Osteocyte (in vitro differentiated cells): ENCODE measurements at regions not wholly inside any gene's neighbourhood (a gene's known extent, or its start where the extent isn't known, plus 50 kb on each side); places are given as distances from the start of the nearest gene placed in this dataset.
"Not testable (repeated sequence)": the region's sequence is repeated elsewhere in the genome, so short reads cannot be mapped to it uniquely, and the experiment has no call there.

Experiments
- DNase-seq: peaks from one replicate; pipeline ENCODE4 v3.0.0; 2021; ENCODE audit warnings: mixed read lengths; ENCODE audit not compliant: unreplicated experiment; ENCODE audit errors: extremely low spot score
- H3K27ac Mint-ChIP-seq: one replicate; pipeline ENCODE4 v1.8.0; 2021; ENCODE audit warnings: mild to moderate bottlenecking, mixed read lengths; ENCODE audit not compliant: unreplicated experiment
- H3K27me3 Mint-ChIP-seq: one replicate; pipeline ENCODE4 v1.8.0; 2021; ENCODE audit warnings: mixed read lengths; ENCODE audit not compliant: unreplicated experiment
- H3K36me3 Mint-ChIP-seq: one replicate; pipeline ENCODE4 v1.8.0; 2021; ENCODE audit warnings: mixed read lengths; ENCODE audit not compliant: unreplicated experiment
- H3K4me1 Mint-ChIP-seq: one replicate; pipeline ENCODE4 v1.8.0; 2021; ENCODE audit warnings: mixed read lengths; ENCODE audit not compliant: unreplicated experiment
- H3K4me3 Mint-ChIP-seq: one replicate; pipeline ENCODE4 v1.8.0; 2021; ENCODE audit warnings: mild to moderate bottlenecking, moderate library complexity, mixed read lengths; ENCODE audit not compliant: unreplicated experiment
- H3K9me3 Mint-ChIP-seq: one replicate; pipeline ENCODE4 v1.8.0; 2021; ENCODE audit warnings: mixed read lengths; ENCODE audit not compliant: unreplicated experiment
- CTCF ChIP-seq: fragments of 200-600 bp; sonication (generic); IDR thresholded peaks from 2 replicates; pipeline ENCODE4 v1.5.0; 2021; ENCODE audit warnings: antibody characterized with exemption, mild to moderate bottlenecking, moderate library complexity

GRCh38 chr11:71774603-71775222 lies 58.3 kb upstream of the DEFB108B start:
- Mint-ChIP-seq H3K36me3 (no peaks in the 10 kb centered on the region), H3K27ac (no peak overlapping the region), H3K9me3 (no peaks in the 10 kb centered on the region), H3K4me1 (no peaks in the 10 kb centered on the region), H3K27me3 (no peaks in the 10 kb centered on the region), H3K4me3 (no peak overlapping the region)
- no peak for TF ChIP-seq CTCF
- DNase-seq = peak; percentile 80

GRCh38 chr11:71780116-71780515 lies 52.9 kb upstream of the DEFB108B start:
- H3K27me3 Mint-ChIP-seq, H3K27ac Mint-ChIP-seq, H3K9me3 Mint-ChIP-seq, H3K4me3 Mint-ChIP-seq, H3K36me3 Mint-ChIP-seq, H3K4me1 Mint-ChIP-seq: not testable (repeated sequence)
- peak; percentile 30 for DNase-seq

GRCh38 chr11:71780771-71781170 lies 52.2 kb upstream of the DEFB108B start:
- H3K9me3 Mint-ChIP-seq, H3K4me1 Mint-ChIP-seq, H3K27ac Mint-ChIP-seq, H3K4me3 Mint-ChIP-seq, H3K36me3 Mint-ChIP-seq, H3K27me3 Mint-ChIP-seq: not testable (repeated sequence)
- DNase-seq = peak; percentile 13

DNA sequence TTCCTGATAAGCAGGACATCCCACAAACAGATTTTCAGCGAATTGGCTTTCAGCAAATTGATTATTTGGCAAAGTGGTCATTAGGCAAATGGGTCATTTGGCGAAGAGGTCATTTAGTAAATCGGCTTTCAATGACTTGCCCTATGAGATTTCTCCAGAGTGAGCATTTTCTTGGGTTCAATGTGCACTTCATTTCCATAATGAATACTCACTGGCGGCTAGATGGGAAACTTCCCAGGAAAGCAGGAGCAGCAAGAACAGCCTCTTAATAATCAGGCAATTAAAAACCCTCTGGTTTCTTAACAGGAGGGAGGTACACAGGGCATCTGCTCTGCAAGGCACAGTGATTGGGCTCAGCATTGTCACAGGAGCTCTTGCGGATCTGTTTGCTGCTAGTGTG lies 51.5 kb upstream of the DEFB108B start:
- not testable (repeated sequence) for H3K27ac Mint-ChIP-seq, H3K9me3 Mint-ChIP-seq, H3K27me3 Mint-ChIP-seq, H3K4me3 Mint-ChIP-seq, H3K4me1 Mint-ChIP-seq, H3K36me3 Mint-ChIP-seq
- peak; percentile 13 for DNase-seq

DNA sequence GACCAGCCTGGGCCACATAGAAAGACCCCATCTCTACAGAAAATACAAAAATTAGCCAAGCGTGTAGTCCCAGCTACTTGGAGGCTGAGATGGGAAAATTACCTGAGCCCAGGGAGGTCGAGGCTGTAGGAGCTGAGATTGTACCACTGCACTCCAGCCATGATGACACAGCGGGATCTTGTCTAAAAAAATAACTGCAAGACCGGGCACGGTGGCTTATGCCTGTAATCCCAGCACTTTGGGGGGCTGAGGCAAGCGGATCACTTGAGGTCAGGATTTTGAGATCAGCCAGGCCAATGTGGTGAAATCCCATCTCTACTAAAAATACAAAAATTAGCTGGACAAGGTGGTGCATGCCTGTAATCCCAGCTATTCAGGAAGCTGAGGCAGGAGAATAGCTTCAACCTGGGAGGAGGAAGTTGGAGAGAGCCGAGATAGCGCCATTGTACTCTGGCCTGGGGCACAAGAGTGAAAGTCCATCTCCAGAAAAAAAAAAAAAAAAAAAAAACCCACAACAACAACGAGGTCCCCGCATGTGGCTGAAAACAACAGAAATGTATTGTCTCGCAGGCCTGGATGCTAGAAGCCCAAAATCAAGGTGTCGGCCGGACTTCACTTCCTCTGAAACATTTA lies 50.7 kb upstream of the DEFB108B start:
- DNase-seq = peak; percentile 30
- H3K27ac Mint-ChIP-seq, H3K4me1 Mint-ChIP-seq, H3K4me3 Mint-ChIP-seq, H3K36me3 Mint-ChIP-seq, H3K27me3 Mint-ChIP-seq, H3K9me3 Mint-ChIP-seq: not testable (repeated sequence)

GRCh38 chr11:71783191-71783590 lies 49.8 kb upstream of the DEFB108B start:
- H3K27ac Mint-ChIP-seq, H3K36me3 Mint-ChIP-seq, H3K9me3 Mint-ChIP-seq, H3K4me3 Mint-ChIP-seq, H3K27me3 Mint-ChIP-seq: not testable (repeated sequence)
- DNase-seq = peak; percentile 11
- H3K4me1 Mint-ChIP-seq = peaks cover 15% of the 10 kb centered on the region
